Natural killer cell treated with Interleukin-12 subunit alpha and Interleukin-12 subunit beta and Interleukin-15 and Interleukin-18, amount 100 ng/mL, for 72 hours (primary cell): ENCODE measurements at regions not wholly inside any gene's neighbourhood (a gene's known extent, or its start where the extent isn't known, plus 50 kb on each side); places are given as distances from the start of the nearest gene placed in this dataset.
"Not testable (repeated sequence)": the region's sequence is repeated elsewhere in the genome, so short reads cannot be mapped to it uniquely, and the experiment has no call there.

Source experiments
- ATAC-seq, 2 donors: fragments of 150-1000 bp; cut with Tn5 transposase in 1 of 2; sonication (Bioruptor Pico), chemical (Tn5 transposase) in 1 of 2; 2 replicates each; pipeline ENCODE4 v1.10.0; 2021
- DNase-seq: peaks from one replicate; pipeline ENCODE4 v3.0.0; 2022; ENCODE audit warnings: low spot score
- H3K27ac Mint-ChIP-seq, 2 donors: 1 replicate in 1 of 2; 2 replicates in 1 of 2; pipeline ENCODE4 v1.8.0; 2022; ENCODE audit warnings: mixed read lengths in 2 of 2, mild to moderate bottlenecking in 1 of 2, moderate library complexity in 1 of 2
- H3K27me3 Mint-ChIP-seq, 2 donors: 1 replicate in 1 of 2; 2 replicates in 1 of 2; pipeline ENCODE4 v1.8.0; 2022; ENCODE audit warnings: mixed read lengths in 2 of 2
- H3K36me3 Mint-ChIP-seq: one replicate; pipeline ENCODE4 v1.8.0; 2022; ENCODE audit warnings: mixed read lengths
- H3K4me1 Mint-ChIP-seq, 2 donors: 1 replicate in 1 of 2; 2 replicates in 1 of 2; pipeline ENCODE4 v1.8.0; 2022; ENCODE audit warnings: low read depth in 2 of 2, mixed read lengths in 2 of 2, mild to moderate bottlenecking in 1 of 2
- H3K4me3 Mint-ChIP-seq: one replicate; pipeline ENCODE4 v1.8.0; 2022; ENCODE audit warnings: mixed read lengths
- H3K9me3 Mint-ChIP-seq: 2 replicates; pipeline ENCODE4 v1.8.0; 2022; ENCODE audit warnings: mixed read lengths

- H3K9me3 Mint-ChIP-seq: no peaks in the 10 kb centered on the region
- no peaks in the 10 kb centered on the region for H3K27me3 Mint-ChIP-seq
- H3K27ac Mint-ChIP-seq: no peak overlapping the region
- DNase-seq: no peak
- H3K4me1 Mint-ChIP-seq: no peaks in the 10 kb centered on the region
- H3K36me3 Mint-ChIP-seq: no peaks in the 10 kb centered on the region
- ATAC-seq: no peak
- no peak overlapping the region for H3K4me3 Mint-ChIP-seq
Observed at GRCh38 chr5:158593925-158594324, 505.8 kb downstream of the EBF1 start.

GRCh38 chr5:158591301-158591863 lies 508.3 kb downstream of the EBF1 start:
- DNase-seq (no peak), ATAC-seq (no peak)
- Mint-ChIP-seq H3K27ac (no peak overlapping the region), H3K9me3 (no peaks in the 10 kb centered on the region), H3K27me3 (no peaks in the 10 kb centered on the region), H3K4me1 (no peaks in the 10 kb centered on the region), H3K36me3 (no peaks in the 10 kb centered on the region), H3K4me3 (no peak overlapping the region)

- Mint-ChIP-seq H3K27ac (no peak overlapping the region), H3K36me3 (peaks cover 4% of the 10 kb centered on the region), H3K4me3 (no peak overlapping the region), H3K4me1 (no peaks in the 10 kb centered on the region), H3K27me3 (no peaks in the 10 kb centered on the region), H3K9me3 (peaks cover 2% of the 10 kb centered on the region)
- ATAC-seq: no peak
- no peak for DNase-seq
Observed at GRCh38 chr5:158590746-158591300, 508.9 kb downstream of the EBF1 start.

- peaks cover 4% of the 10 kb centered on the region for H3K36me3 Mint-ChIP-seq
- H3K27ac Mint-ChIP-seq: no peak overlapping the region
- no peak for DNase-seq
- no peaks in the 10 kb centered on the region for H3K4me1 Mint-ChIP-seq
- peaks cover 2% of the 10 kb centered on the region for H3K9me3 Mint-ChIP-seq
- H3K4me3 Mint-ChIP-seq: no peak overlapping the region
- no peak for ATAC-seq
- H3K27me3 Mint-ChIP-seq: no peaks in the 10 kb centered on the region
Observed at GRCh38 chr5:158589939-158590338, 509.8 kb downstream of the EBF1 start.

GRCh38 chr5:158588617-158589016 lies 511.1 kb downstream of the EBF1 start:
- H3K9me3 Mint-ChIP-seq: peaks cover 7% of the 10 kb centered on the region
- H3K4me1 Mint-ChIP-seq: no peaks in the 10 kb centered on the region
- ATAC-seq (no peak), DNase-seq (no peak)
- no peak overlapping the region for H3K27ac Mint-ChIP-seq
- H3K27me3 Mint-ChIP-seq: no peaks in the 10 kb centered on the region
- H3K4me3 Mint-ChIP-seq: no peak overlapping the region
- H3K36me3 Mint-ChIP-seq: peaks cover 4% of the 10 kb centered on the region

- Mint-ChIP-seq H3K4me3 (no peak overlapping the region), H3K27ac (no peak overlapping the region), H3K36me3 (peaks cover 4% of the 10 kb centered on the region), H3K27me3 (no peaks in the 10 kb centered on the region), H3K9me3 (peaks cover 7% of the 10 kb centered on the region), H3K4me1 (no peaks in the 10 kb centered on the region)
- ATAC-seq: peak in 1 of 2 donors; percentile 15
- no peak for DNase-seq
Observed at GRCh38 chr5:158586054-158586453, 513.7 kb downstream of the EBF1 start.

GRCh38 chr5:158582669-158583068 lies 517.0 kb downstream of the EBF1 start:
- H3K27me3 Mint-ChIP-seq, H3K4me1 Mint-ChIP-seq, H3K4me3 Mint-ChIP-seq, H3K27ac Mint-ChIP-seq, ATAC-seq, DNase-seq: not testable (repeated sequence)
- Mint-ChIP-seq H3K9me3 (peaks cover 11% of the 10 kb centered on the region), H3K36me3 (peaks cover 12% of the 10 kb centered on the region)

GRCh38 chr5:158573829-158574228 lies 525.9 kb downstream of the EBF1 start:
- H3K4me1 Mint-ChIP-seq: no peaks in the 10 kb centered on the region
- peaks cover 0 to under 1% of the 10 kb centered on the region in 2 donors for H3K27me3 Mint-ChIP-seq
- no peak for DNase-seq
- H3K9me3 Mint-ChIP-seq: no peaks in the 10 kb centered on the region
- no peak for ATAC-seq
- H3K36me3 Mint-ChIP-seq: peaks cover 3% of the 10 kb centered on the region
- no peak overlapping the region for H3K27ac Mint-ChIP-seq
- no peak overlapping the region for H3K4me3 Mint-ChIP-seq

- Mint-ChIP-seq H3K4me1 (no peaks in the 10 kb centered on the region), H3K9me3 (no peaks in the 10 kb centered on the region), H3K27ac (no peak overlapping the region), H3K27me3 (no peaks in the 10 kb centered on the region), H3K4me3 (no peak overlapping the region), H3K36me3 (no peaks in the 10 kb centered on the region)
- DNase-seq: no peak
- no peak for ATAC-seq
Observed at GRCh38 chr5:158570502-158570901, 529.2 kb downstream of the EBF1 start.

- Mint-ChIP-seq H3K27me3 (no peaks in the 10 kb centered on the region), H3K27ac (no peak overlapping the region), H3K4me3 (no peak overlapping the region), H3K36me3 (no peaks in the 10 kb centered on the region), H3K4me1 (no peaks in the 10 kb centered on the region), H3K9me3 (peaks cover 2% of the 10 kb centered on the region)
- DNase-seq: no peak
- ATAC-seq: no peak
Observed at GRCh38 chr5:158569534-158569933, 530.2 kb downstream of the EBF1 start.

GRCh38 chr5:158565017-158565789 lies 534.5 kb downstream of the EBF1 start:
- ATAC-seq (no peak), DNase-seq (no peak)
- H3K9me3 Mint-ChIP-seq: peaks cover 3% of the 10 kb centered on the region
- H3K36me3 Mint-ChIP-seq: no peaks in the 10 kb centered on the region
- H3K27me3 Mint-ChIP-seq: no peaks in the 10 kb centered on the region
- H3K4me3 Mint-ChIP-seq: no peak overlapping the region
- no peak overlapping the region for H3K27ac Mint-ChIP-seq
- H3K4me1 Mint-ChIP-seq: no peaks in the 10 kb centered on the region

GRCh38 chr5:158563760-158564390 lies 535.8 kb downstream of the EBF1 start:
- Mint-ChIP-seq H3K4me3 (no peak overlapping the region), H3K27ac (no peak overlapping the region), H3K4me1 (no peaks in the 10 kb centered on the region), H3K9me3 (peaks cover 3% of the 10 kb centered on the region), H3K36me3 (no peaks in the 10 kb centered on the region), H3K27me3 (no peaks in the 10 kb centered on the region)
- no peak for DNase-seq
- no peak for ATAC-seq

- no peak overlapping the region for H3K4me3 Mint-ChIP-seq
- H3K4me1 Mint-ChIP-seq: no peaks in the 10 kb centered on the region
- no peaks in the 10 kb centered on the region for H3K27me3 Mint-ChIP-seq
- no peaks in the 10 kb centered on the region for H3K36me3 Mint-ChIP-seq
- no peak overlapping the region for H3K27ac Mint-ChIP-seq
- DNase-seq (no peak), ATAC-seq (no peak)
- peaks cover 3% of the 10 kb centered on the region for H3K9me3 Mint-ChIP-seq
Observed at GRCh38 chr5:158561562-158562190, 538.0 kb downstream of the EBF1 start.

- H3K9me3 Mint-ChIP-seq: peaks cover 3% of the 10 kb centered on the region
- H3K4me3 Mint-ChIP-seq: no peak overlapping the region
- H3K27me3 Mint-ChIP-seq: no peaks in the 10 kb centered on the region
- H3K4me1 Mint-ChIP-seq: no peaks in the 10 kb centered on the region
- ATAC-seq: peak; percentile 22 to 58
- no peak overlapping the region for H3K27ac Mint-ChIP-seq
- no peak for DNase-seq
- H3K36me3 Mint-ChIP-seq: no peaks in the 10 kb centered on the region
Observed at GRCh38 chr5:158560170-158560569, 539.5 kb downstream of the EBF1 start.
